ENCODE measurements at regions not wholly inside any gene's neighbourhood (a gene's known extent, or its start where the extent isn't known, plus 50 kb on each side); places are given as distances from the start of the nearest gene placed in this dataset.

- in situ Hi-C loops (cut with HindIII; ENCODE audit: low sequenced_read_pairs) = no loop called here
- TF ChIP-seq, protein P1, sequence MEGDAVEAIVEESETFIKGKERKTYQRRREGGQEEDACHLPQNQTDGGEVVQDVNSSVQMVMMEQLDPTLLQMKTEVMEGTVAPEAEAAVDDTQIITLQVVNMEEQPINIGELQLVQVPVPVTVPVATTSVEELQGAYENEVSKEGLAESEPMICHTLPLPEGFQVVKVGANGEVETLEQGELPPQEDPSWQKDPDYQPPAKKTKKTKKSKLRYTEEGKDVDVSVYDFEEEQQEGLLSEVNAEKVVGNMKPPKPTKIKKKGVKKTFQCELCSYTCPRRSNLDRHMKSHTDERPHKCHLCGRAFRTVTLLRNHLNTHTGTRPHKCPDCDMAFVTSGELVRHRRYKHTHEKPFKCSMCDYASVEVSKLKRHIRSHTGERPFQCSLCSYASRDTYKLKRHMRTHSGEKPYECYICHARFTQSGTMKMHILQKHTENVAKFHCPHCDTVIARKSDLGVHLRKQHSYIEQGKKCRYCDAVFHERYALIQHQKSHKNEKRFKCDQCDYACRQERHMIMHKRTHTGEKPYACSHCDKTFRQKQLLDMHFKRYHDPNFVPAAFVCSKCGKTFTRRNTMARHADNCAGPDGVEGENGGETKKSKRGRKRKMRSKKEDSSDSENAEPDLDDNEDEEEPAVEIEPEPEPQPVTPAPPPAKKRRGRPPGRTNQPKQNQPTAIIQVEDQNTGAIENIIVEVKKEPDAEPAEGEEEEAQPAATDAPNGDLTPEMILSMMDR (IDR thresholded peaks at IDR 0.05; ENCODE audit: low read depth, low read length, missing control alignments) = no peak
These were observed 753.9 kb upstream of the PTPRD start for GRCh38 chr9:11366585-11367129.

GRCh38 chr9:11374926-11375325 lies 762.1 kb upstream of the PTPRD start:
- in situ Hi-C loops (cut with HindIII; ENCODE audit: low sequenced_read_pairs) = no loop called here
- DNase-seq (ENCODE audit: low read depth) = no peak
- TF ChIP-seq, protein P1 (IDR thresholded peaks at IDR 0.05; ENCODE audit: low read depth, low read length, missing control alignments) = no peak
- no peak overlapping the region for H3K4me3 ChIP-seq (ENCODE audit: low read depth, low read length)

More at GRCh38 chr9:11366585-11367129, 753.9 kb upstream of the PTPRD start:
- DNase-seq (ENCODE audit: low read depth) = no peak
- H3K4me3 ChIP-seq (ENCODE audit: low read depth, low read length) = no peak overlapping the region

- in situ Hi-C loops (cut with HindIII; ENCODE audit: low sequenced_read_pairs) = no loop called here
- TF ChIP-seq, protein P1 (IDR thresholded peaks at IDR 0.05; ENCODE audit: low read depth, low read length, missing control alignments) = no peak
- no peak overlapping the region for H3K4me3 ChIP-seq (ENCODE audit: low read depth, low read length)
- no peak for DNase-seq (ENCODE audit: low read depth)
These were observed 789.8 kb upstream of the PTPRD start for GRCh38 chr9:11402621-11403020.

GRCh38 chr9:11414241-11414640 lies 801.4 kb upstream of the PTPRD start:
- DNase-seq (ENCODE audit: low read depth) = no peak
- TF ChIP-seq, protein P1 (IDR thresholded peaks at IDR 0.05; ENCODE audit: low read depth, low read length, missing control alignments) = no peak
- no peak overlapping the region for H3K4me3 ChIP-seq (ENCODE audit: low read depth, low read length)
- in situ Hi-C loops (cut with HindIII; ENCODE audit: low sequenced_read_pairs) = no loop called here

GRCh38 chr9:11417782-11418181 lies 805.0 kb upstream of the PTPRD start:
- no peak for DNase-seq (ENCODE audit: low read depth)
- in situ Hi-C loops (cut with HindIII; ENCODE audit: low sequenced_read_pairs) = no loop called here
- no peak overlapping the region for H3K4me3 ChIP-seq (ENCODE audit: low read depth, low read length)
- TF ChIP-seq, protein P1 (IDR thresholded peaks at IDR 0.05; ENCODE audit: low read depth, low read length, missing control alignments) = no peak

DNA sequence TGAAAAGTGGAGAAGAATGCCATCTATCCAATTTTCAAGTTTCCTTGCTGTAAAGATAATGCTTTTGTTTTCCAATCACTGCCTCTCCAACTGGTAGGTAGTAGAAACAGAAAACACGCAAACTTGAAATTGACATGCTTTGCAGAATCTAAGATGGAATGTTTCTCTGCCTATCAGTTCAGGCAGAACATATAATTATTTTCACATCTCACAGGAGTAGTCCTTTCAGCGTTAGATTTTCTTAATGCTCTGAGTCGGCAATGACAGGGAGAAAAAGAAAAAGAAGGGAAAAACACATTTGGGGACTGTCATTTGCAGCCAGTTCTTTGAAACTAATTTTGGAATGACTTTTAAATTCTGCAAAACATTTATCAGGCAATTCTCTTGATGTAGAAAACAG lies 818.7 kb upstream of the PTPRD start:
- TF ChIP-seq, protein P1 (IDR thresholded peaks at IDR 0.05; ENCODE audit: low read depth, low read length, missing control alignments) = no peak
- no peak overlapping the region for H3K4me3 ChIP-seq (ENCODE audit: low read depth, low read length)
- in situ Hi-C loops (cut with HindIII; ENCODE audit: low sequenced_read_pairs) = no loop called here
- DNase-seq (ENCODE audit: low read depth) = no peak

Measured in astrocyte of the cerebellum (primary cell).